ENCODE measurements at regions not wholly inside any gene's neighbourhood (a gene's known extent, or its start where the extent isn't known, plus 50 kb on each side); places are given as distances from the start of the nearest gene placed in this dataset.

- DNase-seq (ENCODE audit: low read depth) = no peak
These were observed 211.3 kb downstream of the ARL4C start for GRCh38 chr2:234285541-234285940.

DNA sequence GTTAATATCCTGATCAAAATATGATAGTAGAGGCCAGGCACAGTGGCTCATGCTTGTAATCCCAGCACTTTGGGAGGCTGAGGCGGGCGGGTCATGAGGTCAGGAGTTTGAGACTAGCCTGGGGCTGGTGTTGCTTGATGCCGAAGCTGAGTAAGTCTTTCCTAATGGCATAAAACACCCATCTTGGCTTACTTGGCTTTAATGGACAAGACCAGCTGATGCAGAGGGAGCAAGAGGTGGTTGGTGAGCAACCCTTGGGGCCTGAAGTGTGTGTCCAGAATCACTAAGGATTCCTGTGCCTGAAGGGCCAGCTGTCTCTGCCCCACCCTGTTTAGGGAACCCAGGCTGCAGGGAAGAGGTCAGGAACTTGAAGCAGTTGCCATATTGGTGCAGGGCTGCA lies 217.2 kb downstream of the ARL4C start:
- no peak for DNase-seq (ENCODE audit: low read depth)

DNA sequence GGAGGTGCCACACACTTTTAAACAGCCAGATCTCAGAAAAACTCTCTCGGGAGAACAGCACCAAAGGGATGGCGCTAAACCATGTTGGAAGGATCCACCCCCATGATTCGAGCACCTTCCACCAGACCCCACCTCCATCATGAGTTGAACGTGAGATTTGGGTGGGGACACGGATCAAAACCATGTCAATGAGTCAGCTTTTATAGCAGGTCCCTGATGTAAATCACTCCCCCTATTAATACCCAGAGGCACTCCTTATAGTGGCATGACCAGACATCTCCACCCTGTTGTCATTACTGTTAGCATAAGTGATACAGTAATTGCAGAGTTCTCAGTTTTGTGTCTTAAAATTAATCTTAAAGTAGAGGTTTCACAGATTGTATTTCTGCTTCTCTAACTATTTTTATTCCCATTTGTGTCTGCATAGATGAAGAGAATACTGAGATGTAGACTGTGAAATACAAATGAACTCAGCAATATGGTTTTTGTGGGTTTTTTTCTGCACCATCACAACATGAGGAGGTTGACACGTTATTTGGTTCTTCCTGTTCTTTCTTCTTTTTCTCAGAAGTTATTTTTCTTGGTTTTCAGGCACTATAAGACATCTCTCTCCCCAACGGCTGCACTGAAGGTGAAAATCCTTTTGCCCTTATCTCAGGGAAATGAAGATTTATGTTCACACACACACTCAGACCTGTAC lies 218.2 kb downstream of the ARL4C start:
- no peak for DNase-seq (ENCODE audit: low read depth)

DNA sequence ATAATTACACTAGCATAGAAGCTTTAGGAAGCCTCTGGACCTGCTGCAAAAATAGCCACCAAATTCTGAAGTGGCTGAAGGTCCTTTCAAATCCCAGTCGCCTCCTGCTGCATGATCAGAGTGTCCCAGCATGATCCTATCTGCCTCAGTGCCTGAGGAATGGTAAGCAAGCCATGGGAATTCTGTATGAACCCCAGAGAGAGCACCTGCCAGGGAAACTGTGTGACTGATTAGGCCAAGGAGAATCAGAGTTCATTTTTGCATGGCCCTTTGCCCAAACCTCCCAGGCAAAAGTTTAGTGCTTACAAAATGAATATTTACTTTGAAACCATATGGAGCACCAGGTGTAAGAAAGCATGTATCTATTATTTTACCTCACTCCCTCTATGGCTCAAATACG lies 221.4 kb downstream of the ARL4C start:
- no peak for DNase-seq (ENCODE audit: low read depth)

GRCh38 chr2:234273887-234274584 lies 222.8 kb downstream of the ARL4C start:
- DNase-seq (ENCODE audit: low read depth) = no peak

DNA sequence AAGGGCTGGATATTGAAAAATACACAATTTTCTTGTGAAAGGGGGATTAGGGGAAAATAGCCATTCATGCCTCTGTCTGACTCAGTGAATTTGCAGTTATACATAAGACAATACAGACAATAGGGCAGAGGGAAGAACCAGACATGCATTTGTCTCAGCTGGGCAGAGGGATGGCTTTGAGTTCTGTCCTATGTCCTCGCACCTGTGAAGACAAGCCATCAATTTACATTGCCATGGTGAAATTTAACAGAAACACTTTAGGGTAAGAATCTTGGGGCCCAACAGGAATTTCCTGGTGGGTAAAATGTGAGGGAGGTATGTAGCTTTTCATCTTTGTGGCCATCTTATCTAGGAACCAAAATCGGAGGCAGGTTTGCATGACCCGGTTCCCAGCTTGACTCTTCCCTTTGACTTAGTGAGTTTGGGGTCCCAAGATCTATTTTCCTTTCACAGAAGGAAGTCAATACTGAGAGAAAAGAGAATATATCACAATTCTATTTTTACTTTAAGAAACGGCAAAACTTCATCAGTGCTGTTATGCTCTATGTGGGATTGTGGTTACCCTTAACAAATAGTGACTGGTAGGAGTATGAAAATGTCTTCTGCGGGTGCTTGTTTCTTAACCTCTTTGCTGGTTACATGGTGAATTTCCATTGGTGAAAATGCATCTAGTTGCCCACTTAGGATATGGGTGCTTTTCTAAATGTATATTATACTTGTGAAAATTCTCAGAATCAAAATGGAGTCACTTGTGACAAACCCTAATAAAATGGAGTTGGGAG lies 221.8 kb downstream of the SPP2 start:
- DNase-seq (ENCODE audit: low read depth) = no peak

DNA sequence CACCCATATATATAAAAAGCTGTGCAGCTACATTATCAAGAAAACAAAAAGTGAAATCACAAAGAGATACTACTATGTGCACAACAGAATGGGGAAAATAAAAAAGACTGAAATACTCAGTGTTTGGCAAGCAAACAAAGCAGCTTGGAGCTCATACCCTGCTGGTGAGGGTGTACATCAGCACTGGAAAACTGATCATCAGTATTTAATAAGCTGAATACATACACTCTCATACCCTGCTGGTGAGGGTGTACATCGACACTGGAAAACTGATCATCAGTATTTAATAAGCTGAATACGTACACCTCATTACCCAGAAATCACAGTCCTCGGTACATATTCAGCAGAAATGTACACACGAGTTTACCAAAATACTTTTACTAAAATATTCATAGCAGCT lies 220.8 kb downstream of the SPP2 start:
- no peak for DNase-seq (ENCODE audit: low read depth)

- no peak for DNase-seq (ENCODE audit: low read depth)
These were observed 219.3 kb downstream of the SPP2 start for GRCh38 chr2:234269769-234270204.

- DNase-seq (ENCODE audit: low read depth) = no peak
These were observed 217.0 kb downstream of the SPP2 start for GRCh38 chr2:234267534-234267933.

DNA sequence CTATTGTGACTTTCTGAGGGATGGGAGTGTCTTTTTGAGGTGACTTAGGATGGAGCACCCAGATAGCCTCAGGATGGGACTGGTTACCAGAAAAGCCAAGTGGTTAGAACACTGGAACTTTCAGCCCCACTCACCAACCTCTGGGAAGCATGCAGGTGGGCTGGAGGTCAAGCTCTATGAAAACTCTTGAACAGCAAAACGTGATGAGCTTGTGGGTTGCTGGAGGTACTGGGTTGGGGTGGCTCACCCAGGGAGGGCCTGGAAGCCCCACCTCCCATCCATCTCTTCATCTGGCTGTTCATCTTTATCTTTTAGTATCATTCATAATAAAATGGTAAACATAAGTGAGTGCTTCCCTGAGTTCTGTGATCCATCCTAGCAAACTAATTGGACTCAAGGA lies 216.4 kb downstream of the SPP2 start:
- no peak for DNase-seq (ENCODE audit: low read depth)

DNA sequence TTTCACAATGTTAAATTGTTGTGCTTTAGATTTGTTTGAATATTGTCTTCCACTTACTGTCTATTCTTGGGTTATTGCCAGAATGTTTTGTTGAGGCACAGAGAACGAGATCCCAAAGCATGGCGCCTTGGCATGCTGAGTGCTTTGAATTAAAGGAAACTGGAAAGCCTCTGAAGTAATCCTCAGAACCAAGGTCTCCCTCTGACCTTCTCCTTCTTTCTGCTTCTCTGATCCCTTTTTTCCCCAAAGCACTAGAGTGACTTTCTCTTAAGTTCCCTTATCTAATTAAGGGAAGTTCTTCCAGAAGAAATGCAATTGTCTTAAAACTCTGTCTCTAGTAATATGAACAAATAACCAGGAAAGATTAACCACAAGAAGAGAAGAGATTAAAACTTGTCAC lies 214.7 kb downstream of the SPP2 start:
- DNase-seq (ENCODE audit: low read depth) = no peak

- DNase-seq (ENCODE audit: low read depth) = no peak
These were observed 211.2 kb downstream of the SPP2 start for GRCh38 chr2:234261736-234262135.

GRCh38 chr2:234259440-234259839 lies 208.9 kb downstream of the SPP2 start:
- DNase-seq (ENCODE audit: low read depth) = no peak

- no peak for DNase-seq (ENCODE audit: low read depth)
These were observed 208.2 kb downstream of the SPP2 start for GRCh38 chr2:234258562-234259141.

DNA sequence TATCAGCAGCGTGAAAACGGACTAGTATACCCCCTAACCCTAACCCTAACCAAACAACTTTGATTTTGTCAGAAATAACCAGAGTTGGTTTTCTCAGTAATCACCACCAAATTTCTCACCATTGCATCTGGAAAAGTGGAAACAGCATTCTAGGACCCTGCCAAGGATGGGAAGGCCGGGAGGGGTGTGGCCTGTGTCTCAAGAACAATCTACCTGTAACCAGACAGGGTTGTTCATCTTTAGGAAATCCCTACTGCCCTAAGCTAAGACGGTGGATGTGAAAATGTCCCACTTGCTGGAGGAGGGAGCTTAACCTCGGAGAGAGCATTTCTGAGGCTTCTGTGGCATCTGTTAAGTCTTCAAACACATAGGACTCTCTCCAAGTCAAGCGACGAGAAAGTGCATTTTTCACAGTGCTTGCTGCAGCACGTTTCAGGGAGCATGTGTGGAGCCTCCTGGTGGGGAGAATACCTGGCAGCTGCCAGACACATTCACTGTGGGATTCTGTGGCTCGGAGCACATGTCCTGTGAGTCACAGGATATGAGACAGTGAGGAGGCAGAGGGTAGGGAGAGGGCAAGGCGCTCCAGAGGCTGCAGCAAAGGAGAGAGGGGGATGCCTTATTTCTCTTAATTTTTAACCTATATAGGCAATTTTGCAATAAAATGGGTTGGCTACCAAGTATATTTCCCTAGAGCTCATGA lies 207.5 kb downstream of the SPP2 start:
- DNase-seq (ENCODE audit: low read depth) = peak; percentile 99

- DNase-seq (ENCODE audit: low read depth) = no peak
These were observed 206.0 kb downstream of the SPP2 start for GRCh38 chr2:234256516-234256915.

- DNase-seq (ENCODE audit: low read depth) = no peak
These were observed 204.4 kb downstream of the SPP2 start for GRCh38 chr2:234254783-234255521.

DNA sequence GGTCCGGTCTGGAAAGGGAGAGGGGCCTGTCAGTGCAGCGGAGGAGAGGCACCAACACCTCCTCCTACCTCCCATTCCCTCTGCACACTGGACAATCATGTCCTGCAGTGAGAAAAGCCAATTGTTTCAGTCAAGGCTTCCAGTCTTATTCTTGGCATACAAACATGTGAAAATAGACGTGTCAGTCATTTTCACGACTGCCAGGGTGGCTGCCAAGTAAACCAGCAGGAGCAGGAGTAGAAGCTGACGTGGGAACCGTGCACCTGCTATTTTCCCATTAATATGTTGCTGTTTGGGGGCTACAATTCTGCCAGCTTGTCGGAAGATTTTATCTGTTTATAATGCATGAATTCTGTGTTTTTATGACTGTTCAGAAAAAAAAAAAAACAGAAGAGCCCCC lies 202.3 kb downstream of the SPP2 start:
- no peak for DNase-seq (ENCODE audit: low read depth)

- DNase-seq (ENCODE audit: low read depth) = peak; percentile 97
These were observed 201.1 kb downstream of the SPP2 start for GRCh38 chr2:234251326-234252271.
